WTC11 (cell line): ENCODE measurements at regions not wholly inside any gene's neighbourhood (a gene's known extent, or its start where the extent isn't known, plus 50 kb on each side); places are given as distances from the start of the nearest gene placed in this dataset.

Source experiments
- ATAC-seq: fragments of 200-7000 bp; cut with Tn5 transposase; 2 replicates; pipeline ENCODE4 v1.10.0; 2021; ENCODE audit warnings: mild to moderate bottlenecking, moderate library complexity
- CTCF ChIA-PET: fragments of 300-600 bp; sonication (Branson Sonifier 250); formaldehyde crosslinking; loops from one replicate; lab custom pipeline; 2021; ENCODE audit warnings: antibody characterized with exemption; lab: Charles Lee
- POLR2A ChIA-PET: fragments of 350-600 bp; sonication (Branson Sonifier 250); formaldehyde crosslinking; loops from one replicate; lab custom pipeline; 2021; ENCODE audit warnings: antibody characterized with exemption; lab: Charles Lee
- DNase-seq: peaks from one replicate; pipeline ENCODE4 v3.0.0; 2021; ENCODE audit warnings: low spot score
- H3K27ac Mint-ChIP-seq: 2 replicates; pipeline ENCODE4 v1.8.0; 2021; ENCODE audit warnings: mixed read lengths
- H3K27me3 Mint-ChIP-seq: 2 replicates; pipeline ENCODE4 v1.8.0; 2021; ENCODE audit warnings: low read depth, mild to moderate bottlenecking, moderate library complexity, mixed read lengths
- H3K36me3 Mint-ChIP-seq: 2 replicates; pipeline ENCODE4 v1.8.0; 2021; ENCODE audit warnings: mixed read lengths
- H3K4me1 Mint-ChIP-seq: 2 replicates; pipeline ENCODE4 v1.8.0; 2022; ENCODE audit warnings: mixed read lengths
- H3K4me3 Mint-ChIP-seq: 2 replicates; pipeline ENCODE4 v1.8.0; 2021; ENCODE audit warnings: mild to moderate bottlenecking, moderate library complexity, mixed read lengths
- H3K9me3 Mint-ChIP-seq: 2 replicates; pipeline ENCODE4 v1.8.0; 2021; ENCODE audit warnings: mixed read lengths
- ESRRA ChIP-seq: sonication (generic); formaldehyde crosslinking; IDR thresholded peaks from 2 replicates; pipeline ENCODE4 v1.8.1; 2022; ENCODE audit warnings: mild to moderate bottlenecking, missing genetic modification reagents, borderline replicate concordance
- GABPB1 ChIP-seq: sonication (generic); formaldehyde crosslinking; IDR thresholded peaks from 2 replicates; pipeline ENCODE4 v1.8.1; 2023; ENCODE audit warnings: mild to moderate bottlenecking, missing genetic modification reagents
- GTF2I ChIP-seq: fragments of 250-450 bp; sonication (Bioruptor Pico); conservative IDR thresholded peaks from 2 replicates; pipeline ENCODE4 v1.4.0; 2021; ENCODE audit warnings: mild to moderate bottlenecking
- JUN ChIP-seq: sonication (generic); formaldehyde crosslinking; IDR thresholded peaks from 2 replicates; pipeline ENCODE4 v1.8.0; 2023; ENCODE audit warnings: mild to moderate bottlenecking, missing genetic modification reagents
- NFE2L1 ChIP-seq: sonication (generic); formaldehyde crosslinking; IDR thresholded peaks from 2 replicates; pipeline ENCODE4 v1.8.1; 2023; ENCODE audit warnings: missing genetic modification reagents
- NR1H2 ChIP-seq: sonication (generic); formaldehyde crosslinking; IDR thresholded peaks from 2 replicates; pipeline ENCODE4 v1.9.0; 2021; ENCODE audit warnings: mild to moderate bottlenecking, moderate library complexity, missing genetic modification reagents
- NR3C1 ChIP-seq: sonication (generic); formaldehyde crosslinking; conservative IDR thresholded peaks from 2 replicates; pipeline ENCODE4 v1.8.1; 2023; ENCODE audit warnings: low read depth, mild to moderate bottlenecking, missing genetic modification reagents
- RELA ChIP-seq: sonication (generic); formaldehyde crosslinking; IDR thresholded peaks from 2 replicates; pipeline ENCODE4 v1.8.1; 2022; ENCODE audit warnings: missing genetic modification reagents, mild to moderate bottlenecking, borderline replicate concordance
- SP1 ChIP-seq: sonication (generic); formaldehyde crosslinking; conservative IDR thresholded peaks from 2 replicates; pipeline ENCODE4 v1.8.1; 2022; ENCODE audit warnings: missing genetic modification reagents
- ZNF416 ChIP-seq: fragments of 250-450 bp; sonication (Bioruptor Pico); IDR thresholded peaks from 2 replicates; pipeline ENCODE4 v1.9.0; 2021; ENCODE audit warnings: mild to moderate bottlenecking, inconsistent platforms
- TF ChIP-seq, protein P1 (sequence below): sonication (generic); formaldehyde crosslinking; conservative IDR thresholded peaks from 2 replicates; pipeline ENCODE4 v1.8.1; 2023; ENCODE audit warnings: mild to moderate bottlenecking, low read depth, missing genetic modification reagents, moderate library complexity
- TF ChIP-seq, protein P2 (sequence below): fragments of 250-450 bp; sonication (Bioruptor Pico); IDR thresholded peaks from 2 replicates; pipeline ENCODE4 v2.1.2; 2022; ENCODE audit warnings: mild to moderate bottlenecking, moderate library complexity
- TF ChIP-seq, protein P3 (sequence below): fragments of 250-450 bp; sonication (Bioruptor Pico); conservative IDR thresholded peaks from 2 replicates; pipeline ENCODE4 v1.9.0; 2021; ENCODE audit warnings: mild to moderate bottlenecking
- TF ChIP-seq, protein P4 (sequence below): sonication (generic); formaldehyde crosslinking; IDR thresholded peaks from 2 replicates; pipeline ENCODE4 v1.8.1; 2023; ENCODE audit warnings: mild to moderate bottlenecking, missing genetic modification reagents
- TF ChIP-seq, protein P5 (sequence below): sonication (generic); formaldehyde crosslinking; IDR thresholded peaks from 2 replicates; pipeline ENCODE4 v1.8.1; 2022; ENCODE audit warnings: low read depth, mild to moderate bottlenecking, moderate library complexity, missing genetic modification reagents, borderline replicate concordance
- TF ChIP-seq, protein P6 (sequence below): sonication (generic); formaldehyde crosslinking; IDR thresholded peaks from 2 replicates; pipeline ENCODE4 v1.8.0; 2022; ENCODE audit warnings: mild to moderate bottlenecking, missing genetic modification reagents
- TF ChIP-seq, protein P7 (sequence below): sonication (generic); formaldehyde crosslinking; IDR thresholded peaks from 2 replicates; pipeline ENCODE4 v1.8.1; 2023; ENCODE audit warnings: mild to moderate bottlenecking, missing genetic modification reagents, moderate library complexity
- TF ChIP-seq, protein P8 (sequence below): sonication (generic); formaldehyde crosslinking; IDR thresholded peaks from 2 replicates; pipeline ENCODE4 v1.8.1; 2023; ENCODE audit warnings: mild to moderate bottlenecking, moderate library complexity, missing genetic modification reagents

DNA sequence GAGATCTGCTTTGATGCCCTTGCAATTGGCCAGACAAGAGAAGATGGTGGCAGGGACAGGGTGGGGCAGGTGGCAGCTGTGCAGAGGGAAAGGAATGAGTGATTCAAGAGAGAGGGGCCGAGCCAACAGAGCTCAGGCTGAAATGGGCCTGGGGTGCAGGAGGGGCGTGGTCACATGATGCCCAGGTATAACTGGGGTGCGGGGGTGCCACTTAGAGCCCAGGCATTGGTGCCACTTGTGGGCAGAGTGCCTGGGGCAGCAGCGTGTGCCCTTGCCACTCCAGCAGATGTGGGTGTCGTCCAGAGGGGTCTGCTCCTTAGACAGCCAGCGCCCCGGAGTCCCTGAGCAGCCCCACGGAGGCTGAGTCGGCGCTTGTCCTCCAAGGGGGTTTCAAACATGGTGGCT lies 88.7 kb downstream of the PLXNA1 start (continued):
- TF ChIP-seq, protein P1, sequence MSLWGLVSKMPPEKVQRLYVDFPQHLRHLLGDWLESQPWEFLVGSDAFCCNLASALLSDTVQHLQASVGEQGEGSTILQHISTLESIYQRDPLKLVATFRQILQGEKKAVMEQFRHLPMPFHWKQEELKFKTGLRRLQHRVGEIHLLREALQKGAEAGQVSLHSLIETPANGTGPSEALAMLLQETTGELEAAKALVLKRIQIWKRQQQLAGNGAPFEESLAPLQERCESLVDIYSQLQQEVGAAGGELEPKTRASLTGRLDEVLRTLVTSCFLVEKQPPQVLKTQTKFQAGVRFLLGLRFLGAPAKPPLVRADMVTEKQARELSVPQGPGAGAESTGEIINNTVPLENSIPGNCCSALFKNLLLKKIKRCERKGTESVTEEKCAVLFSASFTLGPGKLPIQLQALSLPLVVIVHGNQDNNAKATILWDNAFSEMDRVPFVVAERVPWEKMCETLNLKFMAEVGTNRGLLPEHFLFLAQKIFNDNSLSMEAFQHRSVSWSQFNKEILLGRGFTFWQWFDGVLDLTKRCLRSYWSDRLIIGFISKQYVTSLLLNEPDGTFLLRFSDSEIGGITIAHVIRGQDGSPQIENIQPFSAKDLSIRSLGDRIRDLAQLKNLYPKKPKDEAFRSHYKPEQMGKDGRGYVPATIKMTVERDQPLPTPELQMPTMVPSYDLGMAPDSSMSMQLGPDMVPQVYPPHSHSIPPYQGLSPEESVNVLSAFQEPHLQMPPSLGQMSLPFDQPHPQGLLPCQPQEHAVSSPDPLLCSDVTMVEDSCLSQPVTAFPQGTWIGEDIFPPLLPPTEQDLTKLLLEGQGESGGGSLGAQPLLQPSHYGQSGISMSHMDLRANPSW (CRISPR knock-in tag): no peak
- no peak for TF ChIP-seq SP1
- TF ChIP-seq, protein P2, sequence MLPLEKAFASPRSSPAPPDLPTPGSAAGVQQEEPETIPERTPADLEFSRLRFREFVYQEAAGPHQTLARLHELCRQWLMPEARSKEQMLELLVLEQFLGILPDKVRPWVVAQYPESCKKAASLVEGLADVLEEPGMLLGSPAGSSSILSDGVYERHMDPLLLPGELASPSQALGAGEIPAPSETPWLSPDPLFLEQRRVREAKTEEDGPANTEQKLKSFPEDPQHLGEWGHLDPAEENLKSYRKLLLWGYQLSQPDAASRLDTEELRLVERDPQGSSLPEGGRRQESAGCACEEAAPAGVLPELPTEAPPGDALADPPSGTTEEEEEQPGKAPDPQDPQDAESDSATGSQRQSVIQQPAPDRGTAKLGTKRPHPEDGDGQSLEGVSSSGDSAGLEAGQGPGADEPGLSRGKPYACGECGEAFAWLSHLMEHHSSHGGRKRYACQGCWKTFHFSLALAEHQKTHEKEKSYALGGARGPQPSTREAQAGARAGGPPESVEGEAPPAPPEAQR: no peak
- TF ChIP-seq, all 79 proteins: peak for 0

DNA sequence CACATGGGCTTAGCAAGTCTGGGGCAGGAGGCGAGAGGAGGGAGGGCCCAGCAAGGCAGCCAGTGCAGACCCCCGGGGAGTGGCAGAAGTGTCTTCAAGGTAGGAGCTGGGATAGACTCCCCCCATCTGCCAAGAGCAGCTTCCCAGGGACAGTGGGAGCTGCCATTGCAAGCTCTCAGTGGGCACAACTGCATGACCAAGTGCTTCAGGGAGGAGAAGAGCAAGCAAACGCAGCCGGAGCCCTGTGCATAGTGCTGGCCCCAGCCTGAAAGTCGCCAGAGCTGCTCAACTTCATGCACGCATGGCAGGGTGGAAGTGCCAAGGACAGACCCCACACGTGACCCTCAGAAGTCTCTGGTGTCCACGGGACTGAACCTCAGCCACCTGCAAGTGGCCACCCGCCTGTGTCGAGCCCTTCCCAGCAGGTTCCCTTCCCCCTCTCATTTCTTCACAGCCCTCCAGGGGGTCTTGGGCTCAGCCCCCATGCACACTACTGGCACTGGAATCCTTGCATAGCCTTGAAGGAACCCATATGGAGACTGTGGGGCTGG lies 89.4 kb downstream of the PLXNA1 start:
- peaks cover 10% of the 10 kb centered on the region for H3K9me3 Mint-ChIP-seq
- TF ChIP-seq, protein P3, sequence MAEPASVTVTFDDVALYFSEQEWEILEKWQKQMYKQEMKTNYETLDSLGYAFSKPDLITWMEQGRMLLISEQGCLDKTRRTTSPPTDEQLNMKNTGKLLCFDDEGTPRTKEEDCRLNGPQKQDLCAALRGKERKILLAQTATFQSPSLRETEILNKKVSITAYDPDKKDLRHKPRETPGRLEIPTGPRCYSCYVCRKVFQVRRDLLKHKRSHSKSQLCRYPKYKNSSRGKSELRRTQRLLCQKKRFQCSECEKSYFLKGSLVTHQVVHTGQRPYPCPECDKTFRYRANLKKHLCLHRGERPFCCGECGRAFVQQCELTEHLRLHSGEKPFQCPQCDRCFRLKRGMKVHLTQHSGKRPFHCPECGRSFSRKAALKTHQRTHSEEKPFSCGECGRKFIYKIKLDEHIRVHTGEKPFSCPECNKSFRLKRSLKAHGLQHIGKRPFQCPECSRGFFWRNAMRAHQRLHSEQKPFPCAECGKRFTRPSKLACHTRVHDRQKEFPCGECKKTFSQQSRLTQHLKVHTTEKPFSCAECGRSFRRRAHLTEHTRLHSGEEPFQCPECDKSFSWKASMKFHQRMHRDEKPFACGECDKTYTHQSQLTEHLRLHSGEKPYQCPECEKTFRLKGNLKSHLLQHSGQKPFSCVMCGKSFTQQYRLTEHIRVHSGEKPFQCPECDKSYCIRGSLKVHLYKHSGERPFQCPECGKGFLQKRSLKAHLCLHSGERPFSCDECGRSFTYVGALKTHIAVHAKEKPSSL (CRISPR knock-in tag): no peak
- TF ChIP-seq GABPB1 (CRISPR knock-in tag): no peak
- TF ChIP-seq NR3C1: no peak
- no peak for TF ChIP-seq NFE2L1 (CRISPR knock-in tag)
- TF ChIP-seq, all 79 proteins: peak for 0
- DNase-seq: no peak
- Mint-ChIP-seq H3K4me3 (no peak overlapping the region), H3K27me3 (no peaks in the 10 kb centered on the region), H3K27ac (no peak overlapping the region), H3K4me1 (no peaks in the 10 kb centered on the region), H3K36me3 (no peaks in the 10 kb centered on the region)
- ATAC-seq: no peak
- CTCF ChIA-PET: interaction anchor here (0.6 to 1.2 kb wide), 2 partner anchors 11 to 944 kb away, joined by 3 read pairs; no protein-coding TSS in a partner anchor
- POLR2A ChIA-PET: no interaction called here

DNA sequence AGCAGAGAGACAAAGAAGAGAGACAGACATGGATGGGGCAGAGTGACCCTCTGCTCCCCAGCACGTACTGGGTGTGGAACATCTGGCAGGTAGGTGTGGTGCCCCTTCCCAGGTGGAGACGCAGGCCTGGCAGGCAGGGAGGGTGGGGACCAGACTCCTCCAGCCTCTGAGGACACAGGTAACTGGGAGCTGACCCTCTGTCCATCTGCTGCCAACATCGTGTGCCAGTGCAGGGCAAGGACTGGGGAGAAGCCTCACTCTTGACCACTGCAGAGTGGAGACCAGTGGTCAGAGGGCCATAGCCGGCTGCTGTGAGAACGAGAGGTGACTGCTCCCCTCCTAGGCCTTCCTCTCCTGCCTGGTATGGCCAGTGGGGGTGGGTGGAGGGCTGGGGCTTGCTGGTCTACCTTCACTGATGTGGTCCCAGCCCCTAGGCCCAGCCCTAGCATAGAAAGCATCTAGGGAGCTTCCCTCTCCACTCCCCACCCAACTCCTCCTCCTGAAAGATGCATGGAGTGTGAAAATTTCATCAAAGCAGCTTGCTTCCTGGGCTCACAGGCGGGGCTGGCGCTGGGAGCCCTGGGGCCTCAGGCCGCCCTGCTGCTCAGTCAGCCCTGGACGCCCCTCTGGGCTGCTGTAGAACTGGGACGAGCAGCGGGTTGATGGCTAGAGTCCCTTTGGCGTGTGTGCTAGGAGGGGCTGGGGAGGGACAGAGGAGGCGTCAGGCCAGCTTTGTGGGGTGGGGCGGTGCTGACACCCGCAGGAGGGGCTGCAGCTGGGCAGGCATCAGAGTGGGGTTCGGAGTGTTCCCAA lies 90.3 kb downstream of the PLXNA1 start:
- ChIA-PET CTCF (no interaction called here), POLR2A (no interaction called here)
- Mint-ChIP-seq H3K27me3 (no peaks in the 10 kb centered on the region), H3K4me1 (no peaks in the 10 kb centered on the region), H3K4me3 (no peak overlapping the region), H3K36me3 (no peaks in the 10 kb centered on the region), H3K9me3 (peaks cover 10% of the 10 kb centered on the region), H3K27ac (no peak overlapping the region)
- ATAC-seq: no peak
- DNase-seq: no peak
- TF ChIP-seq, protein P4, sequence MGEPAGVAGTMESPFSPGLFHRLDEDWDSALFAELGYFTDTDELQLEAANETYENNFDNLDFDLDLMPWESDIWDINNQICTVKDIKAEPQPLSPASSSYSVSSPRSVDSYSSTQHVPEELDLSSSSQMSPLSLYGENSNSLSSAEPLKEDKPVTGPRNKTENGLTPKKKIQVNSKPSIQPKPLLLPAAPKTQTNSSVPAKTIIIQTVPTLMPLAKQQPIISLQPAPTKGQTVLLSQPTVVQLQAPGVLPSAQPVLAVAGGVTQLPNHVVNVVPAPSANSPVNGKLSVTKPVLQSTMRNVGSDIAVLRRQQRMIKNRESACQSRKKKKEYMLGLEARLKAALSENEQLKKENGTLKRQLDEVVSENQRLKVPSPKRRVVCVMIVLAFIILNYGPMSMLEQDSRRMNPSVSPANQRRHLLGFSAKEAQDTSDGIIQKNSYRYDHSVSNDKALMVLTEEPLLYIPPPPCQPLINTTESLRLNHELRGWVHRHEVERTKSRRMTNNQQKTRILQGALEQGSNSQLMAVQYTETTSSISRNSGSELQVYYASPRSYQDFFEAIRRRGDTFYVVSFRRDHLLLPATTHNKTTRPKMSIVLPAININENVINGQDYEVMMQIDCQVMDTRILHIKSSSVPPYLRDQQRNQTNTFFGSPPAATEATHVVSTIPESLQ (CRISPR knock-in tag): no peak
- TF ChIP-seq, protein P5, sequence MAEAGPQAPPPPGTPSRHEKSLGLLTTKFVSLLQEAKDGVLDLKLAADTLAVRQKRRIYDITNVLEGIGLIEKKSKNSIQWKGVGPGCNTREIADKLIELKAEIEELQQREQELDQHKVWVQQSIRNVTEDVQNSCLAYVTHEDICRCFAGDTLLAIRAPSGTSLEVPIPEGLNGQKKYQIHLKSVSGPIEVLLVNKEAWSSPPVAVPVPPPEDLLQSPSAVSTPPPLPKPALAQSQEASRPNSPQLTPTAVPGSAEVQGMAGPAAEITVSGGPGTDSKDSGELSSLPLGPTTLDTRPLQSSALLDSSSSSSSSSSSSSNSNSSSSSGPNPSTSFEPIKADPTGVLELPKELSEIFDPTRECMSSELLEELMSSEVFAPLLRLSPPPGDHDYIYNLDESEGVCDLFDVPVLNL (CRISPR knock-in tag): no peak
- no peak for TF ChIP-seq JUN (CRISPR knock-in tag)
- no peak for TF ChIP-seq NR1H2 (CRISPR knock-in tag)
- TF ChIP-seq, protein P6, sequence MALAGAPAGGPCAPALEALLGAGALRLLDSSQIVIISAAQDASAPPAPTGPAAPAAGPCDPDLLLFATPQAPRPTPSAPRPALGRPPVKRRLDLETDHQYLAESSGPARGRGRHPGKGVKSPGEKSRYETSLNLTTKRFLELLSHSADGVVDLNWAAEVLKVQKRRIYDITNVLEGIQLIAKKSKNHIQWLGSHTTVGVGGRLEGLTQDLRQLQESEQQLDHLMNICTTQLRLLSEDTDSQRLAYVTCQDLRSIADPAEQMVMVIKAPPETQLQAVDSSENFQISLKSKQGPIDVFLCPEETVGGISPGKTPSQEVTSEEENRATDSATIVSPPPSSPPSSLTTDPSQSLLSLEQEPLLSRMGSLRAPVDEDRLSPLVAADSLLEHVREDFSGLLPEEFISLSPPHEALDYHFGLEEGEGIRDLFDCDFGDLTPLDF (CRISPR knock-in tag): no peak
- TF ChIP-seq RELA (CRISPR knock-in tag): no peak
- TF ChIP-seq, protein P7, sequence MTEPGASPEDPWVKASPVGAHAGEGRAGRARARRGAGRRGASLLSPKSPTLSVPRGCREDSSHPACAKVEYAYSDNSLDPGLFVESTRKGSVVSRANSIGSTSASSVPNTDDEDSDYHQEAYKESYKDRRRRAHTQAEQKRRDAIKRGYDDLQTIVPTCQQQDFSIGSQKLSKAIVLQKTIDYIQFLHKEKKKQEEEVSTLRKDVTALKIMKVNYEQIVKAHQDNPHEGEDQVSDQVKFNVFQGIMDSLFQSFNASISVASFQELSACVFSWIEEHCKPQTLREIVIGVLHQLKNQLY: no peak
- TF ChIP-seq ZNF416 (CRISPR knock-in tag): no peak
- TF ChIP-seq, protein P8, sequence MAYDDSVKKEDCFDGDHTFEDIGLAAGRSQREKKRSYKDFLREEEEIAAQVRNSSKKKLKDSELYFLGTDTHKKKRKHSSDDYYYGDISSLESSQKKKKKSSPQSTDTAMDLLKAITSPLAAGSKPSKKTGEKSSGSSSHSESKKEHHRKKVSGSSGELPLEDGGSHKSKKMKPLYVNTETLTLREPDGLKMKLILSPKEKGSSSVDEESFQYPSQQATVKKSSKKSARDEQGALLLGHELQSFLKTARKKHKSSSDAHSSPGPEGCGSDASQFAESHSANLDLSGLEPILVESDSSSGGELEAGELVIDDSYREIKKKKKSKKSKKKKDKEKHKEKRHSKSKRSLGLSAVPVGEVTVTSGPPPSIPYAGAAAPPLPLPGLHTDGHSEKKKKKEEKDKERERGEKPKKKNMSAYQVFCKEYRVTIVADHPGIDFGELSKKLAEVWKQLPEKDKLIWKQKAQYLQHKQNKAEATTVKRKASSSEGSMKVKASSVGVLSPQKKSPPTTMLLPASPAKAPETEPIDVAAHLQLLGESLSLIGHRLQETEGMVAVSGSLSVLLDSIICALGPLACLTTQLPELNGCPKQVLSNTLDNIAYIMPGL (CRISPR knock-in tag): no peak
- TF ChIP-seq GTF2I (CRISPR knock-in tag): no peak
- TF ChIP-seq ESRRA (CRISPR knock-in tag): no peak
